Esophagus muscularis mucosa (tissue), 4 donors: ENCODE measurements at regions not wholly inside any gene's neighbourhood (a gene's known extent, or its start where the extent isn't known, plus 50 kb on each side); places are given as distances from the start of the nearest gene placed in this dataset.

Source experiments
- DNase-seq: peaks from one replicate; pipeline ENCODE4 v3.0.0-alpha.2; 2017; ENCODE audit errors: extremely low spot score
- H3K27ac ChIP-seq, 4 donors: fragments of 200-600 bp; sonication (generic); replicated peaks in 1 of 4; 1 replicate in 3 of 4; 2 replicates in 1 of 4; pipeline ENCODE4 v1.5.1; 2016 to 2019; ENCODE audit warnings: mild to moderate bottlenecking in 1 of 4
- H3K27me3 ChIP-seq, 4 donors: fragments of 200-600 bp; sonication (generic); one replicate each; pipeline versions ENCODE4 v1.5.1 to v1.6.0; 2016 to 2019
- H3K36me3 ChIP-seq, 4 donors: fragments of 200-600 bp; sonication (generic); one replicate each; pipeline ENCODE4 v1.5.1; 2016 to 2019
- H3K4me1 ChIP-seq, 4 donors: fragments of 200-600 bp; sonication (generic); one replicate each; pipeline ENCODE4 v1.5.1; 2016 to 2019
- H3K4me3 ChIP-seq, 4 donors: fragments of 200-600 bp; sonication (generic); 1 replicate in 2 of 4; 2 replicates in 2 of 4; pipeline ENCODE4 v1.5.1; 2016 to 2019; ENCODE audit warnings: mild to moderate bottlenecking in 4 of 4, moderate library complexity in 1 of 4
- H3K9me3 ChIP-seq, 4 donors: fragments of 200-600 bp; sonication (generic); 1 replicate in 3 of 4; 2 replicates in 1 of 4; pipeline ENCODE4 v1.5.1; 2016 to 2019
- CTCF ChIP-seq, 3 experiments: fragments of 200-600 bp in 2 of 3; fragments of 450-650 bp in 1 of 3; sonication (generic) in 2 of 3; IDR thresholded peaks; one replicate each; pipeline ENCODE4 v1.5.1; 2017 to 2019; ENCODE audit warnings: antibody characterized with exemption in 3 of 3, mild to moderate bottlenecking in 2 of 3, moderate library complexity in 1 of 3
- EP300 ChIP-seq: sonication (generic); formaldehyde crosslinking; IDR thresholded peaks from one replicate; pipeline ENCODE4 v1.6.1; 2017; ENCODE audit warnings: antibody characterized with exemption
- POLR2A ChIP-seq: fragments of 450-650 bp; IDR thresholded peaks from one replicate; pipeline ENCODE4 v1.6.1; 2017; ENCODE audit warnings: antibody characterized with exemption, moderate library complexity, mild to moderate bottlenecking, low read depth
- POLR2AphosphoS5 ChIP-seq, 2 donors: sonication (generic); formaldehyde crosslinking; IDR thresholded peaks; one replicate each; pipeline ENCODE4 v1.6.1; 2017; ENCODE audit warnings: antibody characterized with exemption in 2 of 2
- WGBS: methylation state at CpG from one replicate; pipeline ENCODE4 v1.1.5; 2018; 5-methylcytosine and 5-hydroxymethylcytosine counted together
- intact Hi-C: fragments of 100-400 bp; cut with DNase I; formaldehyde crosslinking; loops from one replicate; pipeline ENCODE4 v1.15.1; 2023

GRCh38 chr17:22469101-22469880 is 777.0 kb downstream of the KCNJ18 start:
- Histone ChIP-seq H3K36me3 (no peaks in the 10 kb centered on the region), H3K4me3 (no peak overlapping the region), H3K4me1 (no peaks in the 10 kb centered on the region), H3K27me3 (no peaks in the 10 kb centered on the region), H3K27ac (no peak overlapping the region), H3K9me3 (no peaks in the 10 kb centered on the region)
- DNase-seq = no peak
- TF ChIP-seq CTCF (IDR thresholded peaks at IDR 0.05) = no peak
- intact Hi-C loops = no loop called here
- 76% methylated on average over 9 of the region's 9 CpGs for WGBS

GRCh38 chr17:22469941-22470340 is 777.6 kb downstream of the KCNJ18 start:
- Histone ChIP-seq H3K4me3 (no peak overlapping the region), H3K27ac (no peak overlapping the region), H3K9me3 (no peaks in the 10 kb centered on the region), H3K27me3 (no peaks in the 10 kb centered on the region), H3K4me1 (no peaks in the 10 kb centered on the region), H3K36me3 (no peaks in the 10 kb centered on the region)
- DNase-seq = no peak
- WGBS = 76% methylated on average over 4 of the region's 4 CpGs
- intact Hi-C loops = no loop called here
- TF ChIP-seq POLR2A = no peak
- TF ChIP-seq POLR2AphosphoS5 (IDR thresholded peaks at IDR 0.05) = no peak
- no peak for TF ChIP-seq CTCF (IDR thresholded peaks at IDR 0.05)
- no peak for TF ChIP-seq EP300

- Histone ChIP-seq H3K36me3 (no peaks in the 10 kb centered on the region), H3K4me3 (no peak overlapping the region), H3K27ac (no peak overlapping the region), H3K27me3 (no peaks in the 10 kb centered on the region), H3K9me3 (no peaks in the 10 kb centered on the region), H3K4me1 (no peaks in the 10 kb centered on the region)
- WGBS = 67% methylated on average over 5 of the region's 7 CpGs
- TF ChIP-seq POLR2A (no peak), CTCF (IDR thresholded peaks at IDR 0.05) (no peak), EP300 (no peak), POLR2AphosphoS5 (IDR thresholded peaks at IDR 0.05) (no peak)
- DNase-seq = no peak
- intact Hi-C loops = no loop called here
Measured at GRCh38 chr17:22470411-22471175, 778.3 kb downstream of the KCNJ18 start.

GRCh38 chr17:22484826-22485225 is 792.5 kb downstream of the KCNJ18 start:
- Histone ChIP-seq H3K4me1 (no peaks in the 10 kb centered on the region), H3K9me3 (peaks cover 0 to 20% (median 12%) of the 10 kb centered on the region in 4 donors), H3K4me3 (no peak overlapping the region), H3K27me3 (no peaks in the 10 kb centered on the region), H3K36me3 (no peaks in the 10 kb centered on the region), H3K27ac (no peak overlapping the region)
- TF ChIP-seq POLR2AphosphoS5 (IDR thresholded peaks at IDR 0.05) (no peak), CTCF (IDR thresholded peaks at IDR 0.05) (no peak), EP300 (no peak), POLR2A (no peak)
- no peak for DNase-seq
- whole genome bisulfite sequencing = 48% methylated on average over 3 of the region's 3 CpGs
- intact Hi-C loops = no loop called here
